Inflammatory macrophage (primary cell): ENCODE measurements at regions not wholly inside any gene's neighbourhood (a gene's known extent, or its start where the extent isn't known, plus 50 kb on each side); places are given as distances from the start of the nearest gene placed in this dataset.

Experiments used
- DNase-seq, 2 donors: peaks; one replicate each; pipeline ENCODE4 v3.0.0-alpha.2; 2020 to 2022

DNA sequence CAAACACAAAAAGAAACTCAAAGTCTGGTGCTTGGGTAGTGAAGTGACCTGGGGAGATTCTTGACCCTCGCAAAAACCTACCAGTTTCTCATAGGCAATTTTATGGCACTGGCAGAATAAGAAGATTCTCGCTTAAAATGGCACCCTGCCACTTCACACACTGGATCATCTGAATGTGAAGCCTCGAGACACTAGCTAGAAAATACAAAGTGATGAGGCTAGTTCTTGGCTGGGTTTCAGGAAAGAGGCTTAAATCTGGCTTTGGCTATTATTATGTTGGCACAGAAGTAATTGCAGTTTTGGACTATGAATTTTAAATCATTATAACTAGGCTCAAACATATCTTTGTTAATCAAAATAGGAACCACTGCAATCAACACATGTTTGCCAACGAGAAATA lies 634.7 kb upstream of the BOD1L1 start:
- DNase-seq: no peak

DNA sequence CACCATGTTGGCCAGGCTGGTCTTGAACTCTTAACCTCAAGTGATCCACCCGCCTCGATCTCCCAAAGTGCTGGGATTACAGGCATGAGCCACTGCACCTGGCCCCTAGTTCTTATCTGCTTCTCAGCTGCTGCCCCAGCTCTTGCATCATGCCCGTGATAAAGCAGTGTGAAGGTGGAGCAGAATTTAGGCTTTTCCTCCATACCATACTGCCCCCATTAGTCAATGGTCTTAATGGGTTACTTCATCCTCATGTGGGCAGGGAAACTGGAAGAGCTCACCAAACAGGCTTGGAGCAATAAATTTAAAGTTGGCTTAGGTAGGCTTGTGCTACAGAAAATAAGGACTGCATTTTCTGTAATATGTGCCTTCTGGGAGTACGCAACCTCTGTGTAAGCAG lies 636.9 kb upstream of the BOD1L1 start:
- DNase-seq: no peak

DNA sequence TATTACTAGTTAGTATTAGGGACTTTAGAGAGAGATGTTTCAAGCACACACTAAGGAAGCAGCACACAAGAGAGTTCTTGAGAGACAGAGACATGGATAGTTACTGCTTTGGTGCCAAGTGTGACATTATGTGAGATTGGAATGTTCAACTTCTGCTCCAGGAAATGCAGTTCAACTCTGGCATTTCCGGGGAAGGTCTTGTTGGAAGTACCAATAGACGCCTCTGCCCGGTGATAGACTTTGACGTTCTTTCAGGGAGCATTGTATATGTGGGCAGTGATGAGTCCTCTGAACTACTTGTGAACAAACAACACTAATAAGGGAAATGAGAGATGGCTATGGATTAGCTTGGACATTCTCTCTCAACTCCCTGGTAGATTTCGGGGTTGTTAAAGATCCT lies 638.1 kb upstream of the BOD1L1 start:
- DNase-seq: no peak

DNA sequence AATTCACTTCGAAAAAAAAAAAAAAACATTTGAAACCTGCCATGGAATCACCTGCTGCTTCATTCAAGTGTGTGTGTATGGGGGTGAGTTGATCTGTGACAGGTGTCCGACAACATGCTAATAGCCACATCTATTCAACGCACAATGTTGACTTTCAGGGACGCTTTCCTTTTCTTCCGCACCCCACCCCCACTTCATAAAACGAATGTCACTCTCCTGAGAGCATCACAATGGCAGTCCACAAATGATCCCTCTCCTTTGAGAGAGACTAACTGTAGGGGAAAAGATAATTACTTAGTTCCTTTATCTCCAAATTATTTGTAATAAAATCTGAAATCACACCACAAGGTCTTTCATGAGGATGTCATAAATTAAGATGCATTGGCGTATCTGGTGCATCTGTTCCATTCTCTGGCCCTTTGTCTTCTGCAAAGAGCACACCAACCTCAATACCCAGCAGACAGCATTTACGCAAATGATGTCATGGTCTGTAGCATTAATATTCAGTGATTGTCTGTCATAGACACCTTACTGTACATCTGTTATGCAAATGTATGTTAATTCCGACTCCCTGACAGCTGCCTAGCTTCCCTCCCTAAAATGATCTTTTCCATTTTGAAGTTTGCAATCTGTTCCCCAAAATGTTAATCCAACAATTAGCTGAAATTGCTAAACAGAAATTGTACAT lies 640.0 kb upstream of the BOD1L1 start:
- DNase-seq: no peak

DNA sequence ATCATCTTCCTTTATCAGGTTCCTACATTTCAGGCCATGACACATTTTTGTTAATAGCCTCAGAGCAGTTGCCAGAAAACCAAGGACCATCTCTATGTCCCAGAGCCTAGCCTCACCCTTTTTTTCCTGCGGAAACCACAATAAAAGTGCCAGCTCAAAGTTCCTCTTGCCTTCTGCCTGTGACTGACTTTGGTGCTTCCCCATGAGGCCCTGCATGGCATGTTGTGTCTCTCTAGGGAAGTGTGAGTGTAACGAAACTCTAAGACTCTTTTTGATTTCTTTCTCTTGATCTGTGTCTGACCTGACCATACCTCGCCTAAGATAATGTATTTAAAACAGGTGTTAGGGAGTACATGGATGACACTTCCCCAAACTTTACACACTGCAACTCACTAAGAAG lies 642.3 kb upstream of the BOD1L1 start:
- peak; percentile 73 to 80 for DNase-seq

DNA sequence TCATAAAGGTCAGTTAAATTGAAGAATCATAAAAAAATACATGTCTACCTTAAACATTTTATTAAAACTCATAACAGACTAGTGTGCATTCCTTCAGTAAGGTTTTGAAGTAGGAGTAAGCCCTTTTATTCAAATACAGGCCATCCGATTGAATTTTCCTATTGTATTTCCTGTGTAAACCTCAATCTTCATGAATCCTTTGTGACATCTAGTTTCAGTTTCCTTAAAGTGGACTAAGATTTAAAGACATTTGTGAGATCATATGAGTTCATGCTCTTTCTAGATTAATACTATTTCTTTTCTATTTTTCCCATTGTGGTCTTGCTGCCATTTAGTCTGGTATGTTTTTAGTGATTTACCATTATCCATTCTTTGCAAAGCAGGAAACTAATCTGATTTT lies 644.7 kb upstream of the BOD1L1 start:
- no peak for DNase-seq

DNA sequence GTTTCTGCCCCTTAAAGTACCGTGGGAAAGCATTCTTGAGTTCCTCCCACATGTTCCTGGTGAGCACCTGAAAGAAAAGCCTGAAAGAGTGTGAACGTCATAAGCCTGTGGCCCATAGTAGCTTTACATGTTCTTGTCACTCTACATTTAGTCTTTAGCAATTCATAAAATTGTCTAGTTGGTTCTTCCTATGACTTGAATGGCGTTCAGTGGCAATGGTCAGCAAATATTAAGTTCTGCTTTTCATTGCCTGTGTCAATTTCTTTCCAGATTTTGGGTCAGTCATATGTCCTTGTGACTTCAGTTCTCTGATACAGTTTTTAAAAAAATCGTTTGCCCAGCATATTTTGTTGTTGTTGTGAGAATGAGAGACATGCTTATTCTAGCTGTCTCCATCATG lies 650.0 kb upstream of the BOD1L1 start:
- peak; percentile 26 to 46 for DNase-seq

DNA sequence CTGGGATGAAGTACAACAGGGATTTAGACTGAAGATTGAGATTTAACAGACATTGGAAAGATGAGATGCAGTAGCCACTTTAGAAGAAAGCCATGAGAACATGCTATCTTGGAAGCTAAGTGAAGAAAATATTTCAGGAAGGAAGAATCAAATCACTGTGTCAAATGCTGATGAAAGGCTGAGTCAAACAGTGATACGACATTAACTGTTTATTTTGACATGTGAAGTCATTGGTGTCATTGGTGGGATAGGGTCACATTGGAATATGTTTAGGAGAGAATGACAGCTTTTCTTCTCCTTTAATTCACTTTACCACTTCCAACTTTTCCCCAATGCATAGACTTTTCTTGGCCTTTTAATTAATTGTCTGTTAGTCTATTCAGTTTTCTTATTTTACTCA lies 653.0 kb upstream of the BOD1L1 start:
- no peak for DNase-seq

DNA sequence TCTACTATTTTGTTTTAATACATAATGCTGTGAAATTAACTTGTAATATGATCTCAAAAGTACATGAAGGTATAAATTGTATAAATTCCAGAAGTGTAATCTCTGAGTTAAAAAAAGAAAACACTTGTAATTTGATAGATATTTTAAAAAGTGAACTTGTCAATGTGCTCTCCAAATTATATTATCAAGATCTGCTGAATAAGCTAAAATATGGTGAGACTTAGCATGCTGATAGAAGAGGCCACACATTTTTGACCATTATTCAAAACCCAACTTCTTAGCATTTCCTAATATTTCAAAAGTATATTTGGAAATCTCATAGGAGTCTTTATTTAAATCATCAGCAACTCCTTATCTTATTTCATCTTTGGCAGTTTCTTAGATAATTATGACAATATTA lies 657.1 kb upstream of the BOD1L1 start:
- no peak for DNase-seq

DNA sequence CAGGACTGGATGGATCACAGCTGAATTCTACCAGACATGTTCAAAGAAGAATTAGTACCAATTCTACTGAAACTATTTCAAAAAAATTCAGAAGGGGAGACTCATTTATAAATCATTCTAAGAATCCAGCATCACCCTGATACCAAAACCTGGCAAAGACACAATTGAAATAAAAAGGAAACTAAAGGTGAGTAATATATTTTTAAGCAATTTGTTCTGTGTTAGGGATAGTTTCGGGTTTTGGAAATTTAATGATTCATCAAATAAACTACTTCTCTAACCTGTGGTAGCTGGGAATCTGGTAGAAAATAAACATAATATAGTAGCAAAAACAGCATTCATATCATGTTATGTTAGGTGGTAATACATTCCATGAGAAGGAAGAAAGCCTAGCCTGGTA lies 662.2 kb upstream of the BOD1L1 start:
- DNase-seq: no peak

DNA sequence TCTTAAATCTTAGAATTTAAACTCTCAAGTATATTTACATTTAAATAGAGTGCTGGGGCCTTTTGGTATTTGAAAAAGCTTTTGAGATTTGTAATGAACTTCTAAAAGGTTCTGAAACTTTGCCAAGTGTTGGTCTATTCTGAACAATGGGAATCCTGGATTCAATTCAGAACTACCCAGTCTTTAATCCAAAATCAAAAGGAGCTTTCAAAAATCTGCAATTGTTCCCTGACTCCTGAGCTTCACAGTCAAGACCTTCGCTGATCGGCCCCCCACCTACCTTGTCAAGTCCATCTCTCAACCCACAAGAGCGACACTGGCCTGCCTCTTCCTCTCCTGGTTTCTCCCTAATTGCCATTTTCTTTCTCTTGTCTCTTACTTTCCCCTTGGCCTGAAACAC lies 666.1 kb upstream of the BOD1L1 start:
- no peak for DNase-seq

DNA sequence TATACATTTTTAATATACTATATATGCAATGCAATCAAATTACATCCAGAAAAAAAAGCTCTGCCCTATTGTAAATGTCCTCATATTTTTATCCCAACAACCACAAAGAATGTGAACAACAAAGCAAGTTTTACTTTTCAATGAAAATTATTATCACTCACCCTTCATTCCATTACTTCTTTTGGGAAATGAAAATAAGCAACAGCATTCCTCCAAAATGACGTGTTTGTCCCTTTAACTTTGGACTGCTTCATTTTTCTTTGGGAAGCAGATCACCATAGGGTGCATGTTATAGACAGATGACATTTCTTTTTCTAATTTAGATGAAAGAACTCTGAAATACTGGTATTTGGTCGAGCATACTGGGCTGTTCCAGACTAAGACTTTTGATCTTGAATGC lies 667.1 kb upstream of the BOD1L1 start:
- DNase-seq: no peak

DNA sequence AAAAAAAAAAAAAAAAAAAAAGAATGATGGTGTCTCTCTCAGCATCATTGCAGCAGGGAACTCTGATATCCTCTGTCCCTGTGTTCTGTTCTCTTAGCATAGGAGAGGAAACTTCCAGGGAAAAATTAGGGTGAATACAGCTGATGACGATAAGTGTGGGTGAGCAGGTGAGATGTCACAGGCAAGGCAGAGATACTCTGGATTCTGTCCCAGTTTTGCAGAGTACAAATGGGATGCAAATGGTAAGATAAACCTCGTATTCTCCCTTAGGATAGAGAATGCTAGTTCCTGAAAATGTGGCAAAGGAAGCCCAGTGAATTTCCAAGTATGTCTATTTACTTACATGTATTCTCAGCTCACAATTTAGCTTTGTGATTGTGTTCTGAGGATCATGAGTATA lies 671.6 kb upstream of the BOD1L1 start:
- DNase-seq: no peak

DNA sequence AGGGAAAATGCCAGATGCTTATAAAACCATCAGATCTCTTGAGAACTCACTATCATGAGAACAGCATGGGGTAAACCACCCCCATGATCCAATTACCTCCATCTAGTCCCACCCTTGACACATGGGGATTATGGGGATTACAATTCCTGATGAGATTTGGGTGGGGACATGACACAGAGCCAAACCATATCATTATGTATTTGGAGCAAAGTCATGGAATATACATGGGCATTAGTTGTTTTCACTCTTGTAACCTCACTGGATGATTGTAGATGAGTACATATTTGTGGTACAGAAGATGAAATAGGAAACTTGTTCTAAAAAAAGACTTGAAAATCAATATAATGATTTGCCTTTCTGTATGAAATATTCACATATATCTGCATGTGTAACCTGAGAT lies 674.5 kb upstream of the BOD1L1 start:
- DNase-seq: no peak

DNA sequence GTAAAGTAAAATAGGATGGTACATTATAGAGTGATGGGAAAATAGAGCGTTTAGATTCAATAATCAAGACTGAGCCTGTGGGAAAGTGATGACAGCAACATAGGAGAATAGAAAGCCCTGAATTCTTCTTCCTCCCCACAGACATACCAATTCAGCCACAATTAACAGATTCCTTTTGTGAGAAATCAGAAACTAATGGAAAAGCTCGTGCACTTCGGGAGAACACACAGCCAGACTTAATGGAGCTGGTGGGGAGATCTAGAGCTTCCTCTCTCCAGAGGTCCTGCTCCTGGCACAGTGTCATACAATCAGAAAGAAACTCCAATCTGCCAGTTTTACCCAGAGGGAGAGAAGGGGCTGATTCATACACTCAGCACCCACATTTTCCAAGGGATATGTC lies 676.3 kb upstream of the BOD1L1 start:
- DNase-seq: no peak

DNA sequence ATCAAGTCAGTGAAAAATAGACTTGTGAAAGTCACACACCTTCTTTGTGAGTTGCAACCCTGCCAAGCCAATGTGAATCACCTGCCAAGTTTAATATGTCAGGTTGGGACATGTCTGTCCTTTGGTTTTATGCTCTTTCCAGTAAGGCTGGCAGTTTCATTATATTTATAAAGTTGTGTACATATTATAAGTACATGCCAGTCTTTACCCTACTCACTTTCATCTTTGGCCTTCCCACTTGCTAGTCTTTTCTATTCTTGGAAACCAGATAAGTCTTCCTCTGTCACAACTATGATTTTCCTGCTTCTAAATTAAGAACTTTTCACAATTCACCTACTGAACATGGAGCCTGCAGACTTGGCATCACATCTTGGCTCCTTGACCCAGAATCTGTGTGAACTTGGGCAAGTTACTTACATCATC lies 680.7 kb upstream of the BOD1L1 start:
- no peak for DNase-seq

DNA sequence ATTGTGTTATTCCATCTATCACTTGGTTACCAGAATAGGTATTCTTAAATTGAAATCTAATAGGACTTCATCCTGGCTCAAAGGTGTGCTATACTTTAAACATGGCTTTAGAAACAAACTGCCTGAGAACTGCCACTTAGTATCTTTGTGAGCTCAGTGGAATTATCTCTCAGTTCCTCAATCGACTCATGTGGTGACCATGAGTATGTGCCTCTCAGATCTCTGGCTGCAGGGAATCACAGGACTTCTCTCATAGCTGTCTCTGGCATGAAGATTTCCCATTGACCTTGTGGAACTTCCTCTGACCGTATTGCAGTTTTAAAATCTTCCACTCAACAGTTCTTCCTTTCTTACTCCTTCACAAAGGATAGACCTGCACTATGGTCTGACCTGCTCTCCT lies 681.9 kb upstream of the BOD1L1 start:
- DNase-seq: peak; percentile 74 to 86

DNA sequence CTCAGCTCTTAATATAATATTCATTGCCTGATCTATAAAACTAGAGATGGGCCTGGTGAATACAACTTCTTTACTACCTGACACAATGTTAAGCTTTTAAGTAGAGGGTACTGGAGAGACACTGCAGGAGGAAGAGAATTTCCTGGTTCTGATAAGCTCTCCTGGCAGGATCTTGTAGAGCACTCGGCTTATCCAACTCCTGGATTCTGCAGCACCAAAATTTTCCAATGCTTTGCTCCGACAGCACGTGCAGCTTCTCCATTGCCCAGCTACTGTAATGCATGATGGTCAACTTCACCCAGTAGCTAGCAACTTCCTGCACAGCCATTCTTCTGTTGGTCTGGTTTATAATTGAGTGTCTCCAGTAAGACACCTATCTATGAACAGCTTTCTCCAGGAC lies 686.2 kb upstream of the BOD1L1 start:
- no peak for DNase-seq

DNA sequence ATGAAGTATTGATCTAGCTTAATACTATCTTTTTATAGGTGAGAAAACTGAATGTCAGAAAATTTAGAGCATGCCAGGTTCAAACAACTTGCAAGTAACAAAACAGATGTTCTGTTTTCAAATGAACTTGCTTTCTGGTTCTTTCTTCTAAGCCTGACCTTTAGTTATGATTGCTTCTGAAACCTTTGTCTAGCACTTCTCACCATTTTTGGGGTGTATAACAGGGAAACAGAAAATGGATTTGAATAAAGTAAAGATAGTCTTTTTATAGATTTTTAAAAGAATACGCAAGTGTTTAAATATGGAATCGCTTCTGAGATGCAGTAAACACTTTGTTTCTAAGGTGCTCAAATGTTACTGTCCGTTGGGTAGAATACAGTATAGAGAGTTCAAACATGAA lies 687.2 kb upstream of the CPEB2 start:
- DNase-seq: no peak

DNA sequence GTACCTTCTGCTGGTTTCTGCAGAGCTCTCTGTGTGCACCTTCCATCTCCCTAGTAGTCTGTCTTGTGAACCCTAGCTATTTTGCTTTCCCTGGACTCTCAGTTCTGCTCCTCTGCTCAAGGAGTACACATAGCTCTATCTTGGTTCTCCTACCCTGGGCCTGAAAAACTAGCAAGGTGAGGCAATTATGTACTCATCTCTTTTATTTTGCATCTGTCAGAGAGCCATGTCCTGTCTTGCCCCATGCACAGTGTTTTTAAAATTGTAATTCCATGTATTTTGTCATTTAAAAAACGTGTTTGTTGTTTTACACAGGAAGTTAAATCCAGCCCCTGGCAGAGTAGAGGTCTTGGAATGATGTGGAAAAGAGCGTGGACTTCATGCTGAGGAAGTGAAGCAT lies 684.9 kb upstream of the CPEB2 start:
- DNase-seq: no peak

DNA sequence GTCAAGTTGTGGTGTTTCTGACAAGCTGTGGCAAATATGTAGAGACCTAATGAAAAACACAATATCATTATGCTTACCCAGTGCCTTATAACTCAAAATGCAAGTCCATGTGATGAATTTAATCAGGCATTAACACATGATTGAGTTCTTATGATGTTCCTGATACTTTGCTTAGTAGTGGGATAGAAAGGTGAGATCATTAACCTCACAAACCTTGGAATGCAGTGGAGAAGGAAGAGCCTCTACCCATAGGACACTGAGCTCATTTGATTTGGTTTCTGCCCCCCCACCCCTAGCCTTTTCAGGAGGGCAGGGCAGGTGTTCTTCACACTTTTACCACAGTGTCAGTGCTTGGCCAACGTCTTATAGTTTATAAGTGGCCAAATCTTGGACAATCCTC lies 683.6 kb upstream of the CPEB2 start:
- no peak for DNase-seq

DNA sequence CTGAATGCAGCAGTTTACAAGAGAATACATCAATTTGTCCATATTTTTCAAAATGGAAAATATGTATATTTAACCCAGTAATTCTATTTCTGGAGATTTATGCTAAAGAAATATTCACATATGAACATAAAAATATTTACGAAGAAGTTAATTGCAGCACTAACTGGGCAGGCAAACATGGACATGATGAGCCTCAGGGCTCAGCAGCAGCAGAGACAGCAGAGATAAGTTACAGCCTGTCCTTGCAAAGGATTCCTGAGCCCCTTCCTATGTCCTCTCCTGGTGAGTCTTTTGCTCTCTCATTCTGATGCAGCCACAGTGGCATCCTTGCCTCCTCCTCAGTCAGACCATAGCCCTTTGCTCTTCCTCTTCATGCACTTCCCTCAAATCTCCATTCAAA lies 680.6 kb upstream of the CPEB2 start:
- no peak for DNase-seq

DNA sequence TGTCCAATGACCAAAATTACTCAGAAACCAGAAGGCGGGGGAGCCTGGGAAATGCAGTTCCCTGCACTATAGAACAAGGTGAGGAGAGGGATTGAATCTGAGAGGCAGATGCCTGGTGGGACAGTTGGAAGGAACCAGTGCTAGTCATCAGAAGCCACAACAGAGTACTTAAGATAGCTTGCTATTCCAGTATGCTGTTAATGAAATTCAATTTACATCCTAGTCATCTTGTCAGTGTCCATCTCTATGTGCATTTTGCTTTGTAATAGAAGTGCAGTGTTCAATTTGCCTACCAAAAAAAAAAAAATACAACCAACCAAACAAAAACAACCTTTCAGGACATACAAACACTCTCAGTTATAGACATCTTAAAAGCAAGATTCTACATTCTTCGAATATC lies 679.1 kb upstream of the CPEB2 start:
- DNase-seq: no peak

DNA sequence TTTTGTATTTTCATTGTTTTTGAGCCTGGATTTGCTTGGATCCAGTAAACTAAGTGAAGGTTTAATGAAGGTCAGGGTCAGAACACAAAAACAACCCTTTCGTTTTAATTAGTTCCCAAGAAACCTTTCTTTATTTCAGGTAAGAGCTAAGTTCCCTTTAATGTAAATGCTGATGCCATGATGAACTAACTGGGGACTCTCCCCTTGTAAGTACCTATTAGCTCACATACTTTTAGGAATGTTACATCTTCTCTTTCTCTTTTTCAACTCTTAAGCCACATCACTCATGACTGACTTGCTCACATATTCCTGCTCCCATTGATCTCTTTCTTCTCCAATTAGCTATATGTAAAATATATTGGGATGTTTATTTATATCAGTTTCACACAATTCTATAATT lies 673.1 kb upstream of the CPEB2 start:
- DNase-seq: no peak

DNA sequence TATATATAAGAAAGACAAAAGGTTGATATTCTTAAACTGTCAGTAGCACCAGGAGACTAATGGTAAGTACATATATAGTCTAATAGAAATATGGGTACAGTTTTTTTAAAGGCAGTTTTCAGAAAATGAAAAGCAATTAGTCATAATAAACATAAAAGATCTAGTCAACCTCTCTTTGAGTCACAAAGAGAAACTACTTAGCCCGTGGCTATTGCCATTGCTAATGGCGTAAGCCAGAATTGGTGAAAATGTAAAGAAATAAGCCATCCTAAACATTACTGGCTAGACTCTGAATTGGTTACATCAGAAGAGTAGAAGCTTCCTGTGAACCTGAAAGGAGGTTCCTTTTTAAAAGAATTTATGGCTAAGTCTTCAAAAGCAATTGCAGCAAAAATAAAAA lies 668.7 kb upstream of the CPEB2 start:
- no peak for DNase-seq

DNA sequence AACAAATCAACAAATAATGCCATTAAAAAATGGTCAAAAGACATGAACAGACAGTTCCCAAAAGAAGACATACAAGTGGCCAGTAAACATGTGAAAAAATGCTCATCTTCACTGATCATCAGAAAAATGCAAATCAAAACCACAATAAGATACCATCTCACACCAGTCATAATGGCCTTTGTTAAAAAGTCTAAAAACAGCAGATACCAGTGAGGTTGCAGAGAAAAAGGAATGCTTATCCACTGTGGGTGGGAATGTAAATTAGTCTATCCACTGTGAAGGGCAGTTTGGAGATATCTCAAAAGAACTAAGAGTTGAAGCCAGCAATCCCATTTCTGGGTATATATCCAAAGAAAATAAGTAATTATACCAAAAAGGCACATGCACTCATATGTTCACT lies 668.1 kb upstream of the CPEB2 start:
- DNase-seq: no peak
